ENCODE measurements at regions not wholly inside any gene's neighbourhood (a gene's known extent, or its start where the extent isn't known, plus 50 kb on each side); places are given as distances from the start of the nearest gene placed in this dataset.
"Not testable (repeated sequence)": the region's sequence is repeated elsewhere in the genome, so short reads cannot be mapped to it uniquely, and the experiment has no call there.

DNA sequence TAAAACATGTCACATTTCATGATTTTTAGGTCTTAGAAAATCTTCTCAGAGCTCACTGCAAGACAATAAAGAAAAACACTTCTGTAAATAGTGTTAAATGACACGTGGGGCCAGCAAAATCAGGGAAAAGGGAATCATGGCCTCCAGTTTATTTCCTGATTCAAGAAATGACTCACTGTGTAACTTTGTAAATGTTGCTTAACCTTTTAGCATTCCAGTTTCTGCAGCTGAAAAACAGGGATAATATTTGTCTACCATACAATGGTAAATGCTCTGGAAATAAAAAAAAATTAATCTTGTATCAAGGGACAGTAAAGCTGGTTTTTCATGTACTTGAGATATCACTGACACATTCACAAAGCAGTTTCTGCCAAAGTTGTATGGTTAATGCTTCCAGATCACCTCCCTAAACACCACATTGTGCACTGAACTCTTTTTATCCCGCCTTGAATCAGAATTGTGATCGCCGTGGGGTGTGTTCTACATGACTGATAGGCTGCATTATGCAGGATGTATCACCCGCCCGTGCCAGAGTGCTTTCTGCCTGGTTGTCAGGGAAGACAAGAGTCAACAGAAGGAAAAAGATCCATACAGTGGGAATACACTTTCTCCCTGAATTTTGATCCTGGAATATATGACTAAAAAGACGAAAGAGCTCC, 238.8 kb downstream of the IKZF2 start:
- DNase-seq = no peak

DNA sequence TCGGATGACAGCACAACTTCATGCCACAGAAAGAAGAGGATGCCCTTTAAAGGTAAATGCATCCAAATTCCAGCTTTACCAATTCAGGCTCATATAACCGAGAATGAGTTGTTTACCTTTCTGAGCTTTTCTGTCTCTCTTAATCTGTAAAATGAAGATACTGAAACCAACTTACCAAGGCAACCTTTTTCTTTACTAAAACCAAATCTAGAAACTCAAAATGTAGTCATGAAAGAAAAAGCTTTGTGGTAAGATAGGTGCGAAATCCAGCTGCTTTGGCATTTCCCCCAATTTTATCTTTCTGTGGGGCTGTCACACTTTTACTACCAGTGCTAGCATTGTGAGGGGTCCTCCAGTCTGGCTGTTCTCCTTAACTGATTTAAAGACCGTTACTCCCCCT, 240.4 kb downstream of the IKZF2 start:
- no peak for DNase-seq

DNA sequence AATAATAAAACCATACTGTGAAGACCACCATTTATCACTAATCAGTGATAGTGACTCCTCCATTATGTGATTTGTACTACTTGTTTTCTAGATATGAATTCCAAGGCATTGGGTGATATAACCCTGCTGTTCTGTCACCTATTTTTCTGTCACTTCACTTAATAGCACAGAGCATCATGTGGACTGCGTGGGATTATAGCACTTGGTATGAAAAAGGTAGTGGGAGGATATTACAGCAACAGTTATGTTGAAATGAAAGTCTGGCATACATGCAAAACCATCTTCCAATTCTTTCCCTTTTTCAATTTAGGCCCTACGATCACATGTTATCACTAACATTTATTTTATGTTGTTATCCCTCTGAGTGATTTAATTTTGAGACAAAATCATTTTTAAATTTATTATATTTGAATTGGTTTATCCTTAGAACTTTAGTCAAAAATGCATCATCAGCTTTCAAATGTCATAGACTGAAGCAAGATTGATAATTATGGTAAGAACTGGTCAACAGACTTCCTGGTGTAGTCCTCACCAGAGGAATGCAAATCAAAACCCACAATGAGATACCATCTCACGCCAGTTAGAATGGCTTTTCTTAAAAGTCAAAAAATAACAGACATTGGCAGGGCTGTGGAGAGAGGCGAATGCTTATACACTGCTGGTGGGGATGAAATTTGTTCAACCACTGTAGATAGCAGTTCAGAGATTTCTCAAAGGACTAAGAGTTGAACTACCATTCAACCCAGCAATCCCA, 242.6 kb downstream of the IKZF2 start:
- DNase-seq = no peak

DNA sequence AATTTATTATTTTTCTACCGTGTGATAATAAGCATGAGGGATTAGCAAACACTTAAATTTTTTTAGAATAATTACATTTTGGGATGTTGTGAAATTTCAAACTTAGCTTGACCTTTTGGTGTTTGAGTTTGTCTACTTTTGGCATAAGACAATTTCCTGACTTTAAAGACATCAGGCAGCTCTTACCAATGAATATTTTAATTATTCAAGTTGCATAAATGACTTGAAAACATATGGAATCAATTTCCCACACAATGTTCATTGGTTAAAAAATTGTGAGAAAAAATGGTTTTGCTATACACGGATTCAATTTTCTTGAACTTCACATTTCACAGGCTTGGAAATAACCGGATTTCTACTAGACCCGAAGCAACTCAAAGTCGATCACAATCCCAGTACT, 243.4 kb downstream of the IKZF2 start:
- no peak for DNase-seq

DNA sequence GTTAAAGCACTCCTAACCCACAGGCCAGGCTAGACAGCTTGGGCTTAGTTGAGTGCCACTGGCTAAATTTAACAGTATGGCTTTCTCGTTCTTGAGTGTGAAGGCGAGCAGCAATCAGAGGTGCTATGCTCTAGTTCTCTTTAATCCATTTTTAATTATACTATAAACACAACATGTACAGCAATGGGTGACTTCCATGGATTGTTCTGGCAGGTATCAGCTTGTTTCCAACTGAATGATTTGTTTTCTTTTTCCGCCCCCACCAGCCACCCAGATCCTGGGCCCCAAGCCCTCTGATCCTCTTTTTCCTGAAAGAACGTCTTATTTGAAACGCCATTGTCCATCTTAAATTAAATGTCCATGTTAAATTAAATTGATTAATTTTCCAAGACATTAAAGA, 244.8 kb downstream of the IKZF2 start:
- no peak for DNase-seq

DNA sequence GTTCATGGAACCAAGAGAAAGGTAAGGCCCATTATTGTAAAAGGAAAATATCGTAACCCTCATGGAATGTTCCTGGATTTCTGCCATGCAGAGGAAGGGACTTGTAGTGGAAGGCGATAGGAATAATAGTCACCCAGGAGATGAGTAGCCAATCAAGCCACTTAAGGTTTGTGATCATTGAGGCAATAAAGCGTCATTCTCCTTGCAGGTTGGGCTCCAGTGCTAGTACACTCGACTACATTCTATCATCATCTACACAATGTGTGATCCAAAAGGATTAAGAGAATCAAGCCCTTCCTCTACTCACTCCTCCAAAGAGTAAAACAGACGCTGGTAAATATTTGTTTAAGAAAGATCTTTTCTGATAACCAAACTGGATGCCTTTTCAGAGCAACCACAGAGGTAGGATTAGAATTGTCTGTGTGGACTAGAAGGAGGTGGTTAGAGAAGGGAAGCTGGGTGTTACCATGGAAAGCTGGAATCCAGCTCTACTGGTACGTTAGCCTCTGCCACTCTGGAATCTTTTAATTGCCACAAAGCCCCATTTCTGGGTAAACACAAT, 245.7 kb downstream of the IKZF2 start:
- DNase-seq = no peak

DNA sequence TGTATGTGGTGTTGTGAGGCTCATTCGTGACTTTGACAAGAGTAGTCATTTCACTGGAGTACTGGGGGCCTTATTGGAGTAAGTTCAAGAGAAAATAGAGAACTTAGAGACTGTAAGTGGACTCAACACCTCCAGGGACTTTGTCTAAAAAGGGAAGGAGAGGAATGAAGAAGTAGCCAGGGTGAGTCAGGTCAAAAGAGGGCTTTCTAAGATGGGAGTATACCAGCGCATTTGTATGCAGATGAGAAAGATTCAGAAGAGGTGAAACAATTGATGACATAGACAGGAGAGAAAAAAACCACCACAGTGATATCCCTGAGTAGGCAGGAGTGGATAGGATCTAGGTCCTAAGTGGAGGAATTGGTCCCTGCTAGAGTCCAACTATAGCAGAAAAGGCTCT, 246.8 kb downstream of the IKZF2 start:
- DNase-seq = no peak

DNA sequence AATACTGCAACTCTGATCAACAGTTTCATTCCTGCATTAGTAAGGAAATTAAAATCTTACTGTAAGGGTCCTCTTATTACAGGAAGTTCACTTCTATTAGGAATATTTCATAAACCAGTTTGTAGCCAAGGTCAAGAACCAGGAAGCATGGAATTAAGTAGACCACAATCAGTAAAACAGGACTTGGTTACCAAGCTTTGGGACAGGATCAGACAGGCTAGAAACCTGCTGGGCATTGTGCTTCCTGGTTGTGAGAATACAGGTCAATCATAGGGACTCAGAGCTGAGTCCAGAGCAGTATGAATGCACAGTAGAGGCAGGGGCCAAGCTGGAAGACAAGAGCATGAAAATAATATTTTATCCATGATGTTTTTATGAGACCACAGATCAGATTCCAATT, 248.0 kb downstream of the IKZF2 start:
- no peak for DNase-seq

DNA sequence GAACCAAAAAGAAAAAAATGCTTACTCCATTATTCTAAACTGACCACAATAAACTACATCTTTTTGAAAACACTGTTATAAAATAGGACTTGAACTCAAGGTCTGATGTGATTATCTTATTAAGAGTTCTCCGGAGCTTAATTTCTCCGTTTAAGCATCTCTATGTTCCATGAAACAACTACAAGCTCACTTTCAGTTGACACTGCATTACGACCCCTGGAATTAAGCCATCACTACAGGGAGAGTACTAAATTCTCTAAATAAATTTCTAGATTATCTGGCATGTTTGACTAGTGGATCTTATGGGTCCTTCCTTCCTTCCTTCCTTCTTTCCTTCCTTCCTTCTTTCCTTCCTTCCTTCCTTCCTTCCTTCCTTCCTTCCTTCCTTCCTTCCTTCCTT, 249.0 kb downstream of the IKZF2 start:
- DNase-seq = no peak

DNA sequence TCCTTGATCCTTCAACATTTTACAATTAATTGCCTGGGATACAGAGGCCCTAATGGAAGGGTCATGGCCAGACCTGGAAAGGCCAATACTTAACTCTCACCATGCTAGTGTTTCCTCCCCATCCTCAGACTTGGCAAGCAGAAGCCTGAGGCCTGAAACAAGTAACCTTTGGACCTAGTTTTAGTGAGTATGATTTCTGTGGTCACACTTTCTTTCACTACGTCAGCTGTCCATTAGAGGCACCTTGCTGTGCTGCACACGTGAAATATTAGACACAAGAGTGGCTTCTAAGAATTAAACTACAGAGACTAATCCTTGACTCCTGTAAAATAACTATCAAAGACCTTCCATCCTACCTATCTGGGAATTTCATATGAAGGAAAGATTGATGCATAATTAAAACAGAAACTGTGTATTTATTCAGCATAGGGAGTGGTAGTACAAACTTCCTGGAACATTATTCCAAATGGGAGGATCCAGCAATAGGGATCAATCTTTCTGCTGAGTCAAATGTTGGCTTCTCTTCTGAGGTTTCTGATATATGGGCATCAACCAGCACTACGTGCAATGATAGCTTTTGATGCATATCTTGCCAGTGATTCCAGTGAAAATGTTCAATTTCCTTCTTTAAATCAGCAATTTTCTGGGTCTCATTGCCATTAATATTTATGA, 249.7 kb downstream of the IKZF2 start:
- DNase-seq = no peak

DNA sequence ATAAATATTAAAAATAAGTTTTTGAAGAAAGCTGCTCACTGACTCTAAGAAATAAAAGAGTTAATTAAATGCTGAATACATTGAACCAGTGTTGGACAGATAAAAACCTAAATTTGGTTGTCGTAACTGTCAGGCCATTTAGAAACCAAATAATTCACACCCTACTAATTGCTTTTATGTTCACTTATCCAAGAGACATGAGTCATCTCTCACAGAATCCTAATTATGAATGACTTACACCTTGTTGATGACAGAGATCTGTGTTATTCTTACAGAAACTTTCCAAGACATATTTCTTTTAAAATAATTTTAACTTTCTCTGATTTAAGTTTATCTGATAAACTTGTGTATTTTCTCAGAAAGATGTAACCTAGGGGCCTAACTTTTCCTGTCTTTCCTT, 250.7 kb downstream of the IKZF2 start:
- no peak for DNase-seq

DNA sequence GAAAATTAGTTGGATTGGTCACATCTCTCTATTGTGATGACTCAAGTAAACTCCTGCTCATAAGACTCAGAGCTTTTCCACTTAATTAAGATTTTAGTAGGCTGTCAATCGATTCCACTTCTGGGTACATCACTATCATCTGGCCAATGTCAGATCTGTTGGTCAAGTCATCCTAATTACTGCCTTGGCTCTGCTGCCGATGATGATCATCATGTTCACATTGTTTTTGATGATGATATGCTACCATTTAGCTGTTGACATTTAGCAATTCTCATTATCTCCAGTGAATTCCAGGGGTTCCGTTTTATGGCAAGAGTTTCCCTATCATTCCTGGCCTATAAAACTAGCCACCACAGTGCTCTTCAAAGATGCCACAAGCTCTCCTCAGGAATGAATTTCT, 253.4 kb downstream of the IKZF2 start:
- no peak for DNase-seq

DNA sequence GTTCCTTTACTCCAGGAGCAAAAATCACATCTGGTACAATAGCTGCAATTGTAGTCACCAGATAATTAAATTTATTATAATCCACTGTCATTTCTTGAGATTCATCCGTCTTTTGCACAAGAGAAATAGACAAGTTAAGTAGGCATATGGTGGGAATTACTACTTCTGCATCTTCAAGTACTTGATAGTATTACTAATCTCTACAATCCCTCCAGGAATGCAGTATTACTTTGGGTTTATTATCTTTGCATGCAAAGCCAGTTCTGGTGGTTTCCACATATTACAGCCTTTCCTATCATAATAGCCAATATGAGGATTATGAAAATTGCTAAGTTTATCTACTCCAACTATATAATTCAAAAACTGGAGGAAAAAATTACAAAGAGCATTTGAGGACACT, 254.1 kb downstream of the IKZF2 start:
- DNase-seq = no peak

DNA sequence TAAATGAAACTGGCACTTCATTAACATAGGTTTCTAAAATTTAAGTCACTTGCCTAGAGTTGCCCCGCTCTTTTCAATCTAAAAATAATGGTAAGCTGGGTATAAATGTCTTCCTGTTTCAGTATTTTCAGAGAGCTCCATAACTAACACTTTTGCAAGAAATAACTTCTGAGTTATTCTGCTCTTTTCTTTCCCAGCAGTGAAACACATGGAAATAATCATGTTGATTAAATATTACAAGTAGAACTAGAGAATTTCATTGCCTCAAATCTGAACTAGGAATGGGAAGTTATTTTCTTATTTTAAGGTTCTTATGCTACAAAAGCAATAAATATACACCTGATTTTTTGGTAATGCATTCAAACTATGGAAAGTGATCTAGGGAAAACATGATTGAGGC, 257.4 kb downstream of the IKZF2 start:
- no peak for DNase-seq

DNA sequence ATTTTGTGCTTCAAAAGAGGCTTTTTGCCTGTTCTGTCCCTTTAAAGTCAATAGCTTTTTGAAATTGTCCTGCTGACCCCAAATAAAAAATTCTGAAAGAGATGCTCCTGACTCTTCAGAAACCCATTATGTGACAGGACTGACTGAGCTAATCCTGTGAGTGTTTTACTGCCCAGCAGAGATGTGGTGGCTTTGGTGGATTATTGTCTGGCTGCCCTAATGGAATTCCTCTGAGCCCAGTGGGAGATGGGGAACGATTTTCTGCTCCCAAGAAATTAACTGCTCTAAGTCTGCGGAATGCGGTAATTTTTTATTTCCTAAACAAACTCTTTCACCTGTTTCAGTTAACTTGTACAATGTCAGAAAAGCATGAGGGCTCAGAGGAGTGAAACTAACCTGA, 258.2 kb downstream of the IKZF2 start:
- DNase-seq = no peak

DNA sequence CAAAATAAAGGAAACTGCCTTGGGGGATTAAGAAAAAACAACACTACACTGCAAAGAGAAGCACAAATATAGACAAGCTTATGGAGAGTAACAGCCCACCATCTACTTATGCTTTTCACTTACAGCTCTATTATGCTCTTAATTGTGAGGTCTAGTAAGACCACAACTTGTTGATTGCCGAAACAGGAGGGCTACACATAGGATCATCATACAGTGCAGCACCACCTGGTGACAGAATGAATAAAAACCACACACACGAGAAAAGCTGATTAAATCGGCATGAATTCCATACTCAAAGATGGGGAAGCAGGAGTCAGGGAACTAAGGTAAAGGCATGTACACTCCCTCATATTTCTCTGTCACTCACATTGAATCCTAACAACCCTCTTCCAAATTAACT, 259.2 kb downstream of the IKZF2 start:
- DNase-seq = peak; percentile 21

DNA sequence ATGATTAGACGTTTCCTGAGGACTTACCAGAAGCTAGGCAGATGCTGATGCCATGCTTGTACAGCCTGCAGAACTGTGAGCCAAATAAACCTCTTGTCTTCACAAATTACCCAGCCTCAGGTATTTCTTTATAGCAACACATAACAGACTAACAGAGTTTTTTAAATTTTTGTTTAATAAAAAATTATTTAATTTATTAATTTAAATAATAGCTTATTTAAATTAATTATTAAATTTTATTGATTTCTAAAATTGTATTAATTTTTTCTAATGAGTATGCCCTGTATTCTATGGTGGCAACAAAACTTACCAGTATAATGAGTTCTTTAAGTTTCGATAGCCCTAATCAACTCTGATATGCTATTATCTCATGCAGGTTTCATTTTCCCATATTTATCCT, 259.8 kb downstream of the IKZF2 start:
- DNase-seq = no peak

DNA sequence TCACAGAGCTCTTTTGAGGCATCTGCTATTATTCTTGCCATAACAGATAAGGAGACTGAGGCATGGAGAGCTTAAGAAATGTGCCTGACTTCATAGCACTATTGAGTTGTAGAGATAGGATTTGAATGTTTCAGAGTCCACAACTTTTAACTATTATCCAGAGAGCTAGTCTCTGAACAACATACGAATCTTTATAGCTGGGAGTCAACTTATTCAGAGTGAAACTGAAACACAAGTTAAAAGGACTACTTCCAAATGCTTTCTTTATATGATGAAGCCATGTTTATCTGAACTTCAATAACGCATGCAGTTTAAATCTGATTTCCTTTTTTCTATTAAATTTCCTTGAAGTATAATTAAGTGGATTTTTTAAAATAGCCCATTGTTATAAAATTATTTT, 268.8 kb downstream of the IKZF2 start:
- DNase-seq = no peak

DNA sequence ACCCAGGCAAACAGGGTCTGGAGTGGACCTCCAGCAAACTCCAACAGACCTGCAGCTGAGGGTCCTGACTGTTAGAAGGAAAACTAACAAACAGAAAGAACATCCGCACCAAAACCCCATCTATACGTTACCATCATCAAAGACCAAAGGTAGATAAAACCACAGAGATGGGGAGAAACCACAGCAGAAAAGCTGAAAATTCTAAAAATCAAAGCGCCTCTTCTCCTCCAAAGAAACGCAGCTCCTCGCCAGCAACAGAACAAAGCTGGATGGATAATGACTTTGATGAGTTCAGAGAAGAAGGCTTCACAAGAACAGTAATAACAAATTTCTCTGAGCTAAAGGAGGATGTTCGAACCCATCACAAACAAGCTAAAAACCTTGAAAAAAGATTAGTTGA, 274.9 kb downstream of the IKZF2 start:
- not testable (repeated sequence) for DNase-seq

DNA sequence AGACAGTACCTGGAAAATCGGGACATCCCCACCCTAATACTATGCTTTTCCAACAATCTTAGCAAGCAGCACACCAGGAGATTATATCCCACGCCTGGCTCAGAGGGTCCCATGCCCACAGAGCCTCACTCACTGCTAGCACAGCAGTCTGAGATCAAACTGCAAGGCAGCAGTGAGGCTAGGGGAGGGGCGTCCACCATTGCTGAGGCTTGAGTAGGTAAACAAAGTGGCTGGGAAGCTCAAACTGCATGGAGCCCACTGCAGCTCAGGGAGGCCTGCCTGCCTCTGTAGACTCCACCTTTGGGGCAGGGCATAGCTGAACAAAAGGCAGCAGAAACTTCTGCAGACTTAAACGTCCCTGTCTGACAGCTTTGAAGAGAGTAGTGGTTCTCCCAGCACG, 275.5 kb downstream of the IKZF2 start:
- not testable (repeated sequence) for DNase-seq

DNA sequence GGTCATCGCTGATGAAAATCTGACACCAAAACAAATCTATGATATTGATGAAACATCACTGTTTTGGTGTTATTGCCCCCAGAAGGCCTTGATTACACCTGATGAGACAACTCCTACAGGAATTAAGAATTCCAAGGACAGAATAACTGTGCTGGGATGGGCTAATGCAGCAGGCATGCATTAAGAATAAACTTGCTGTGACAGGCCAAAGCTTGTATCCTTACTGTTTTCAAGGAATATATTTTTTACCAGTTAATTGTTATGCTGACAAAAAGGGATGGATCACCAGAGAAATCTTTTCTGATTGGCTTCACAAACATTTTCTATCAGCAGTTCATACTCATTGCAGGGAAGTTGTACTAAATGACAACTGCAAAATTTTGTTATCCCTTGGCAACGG, 278.2 kb downstream of the IKZF2 start:
- no peak for DNase-seq

DNA sequence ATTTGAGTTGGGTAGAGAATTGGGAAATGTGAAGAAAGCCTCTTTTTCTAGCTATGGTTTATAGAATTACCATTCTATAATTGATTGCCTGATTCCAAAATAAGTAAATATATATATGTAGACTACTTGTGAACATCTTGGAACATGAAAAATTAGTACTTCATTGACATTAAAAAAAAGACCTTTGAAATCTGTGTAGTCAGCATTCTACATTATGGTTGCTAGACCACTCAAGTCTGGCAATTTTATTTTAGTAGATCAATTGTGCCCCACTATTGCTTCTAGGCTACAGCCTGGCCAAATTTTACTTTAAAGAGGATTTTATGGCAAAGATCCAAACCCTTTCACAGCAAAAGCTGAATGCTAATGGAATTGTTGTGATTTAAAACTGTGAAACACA, 279.8 kb downstream of the IKZF2 start:
- DNase-seq = no peak

DNA sequence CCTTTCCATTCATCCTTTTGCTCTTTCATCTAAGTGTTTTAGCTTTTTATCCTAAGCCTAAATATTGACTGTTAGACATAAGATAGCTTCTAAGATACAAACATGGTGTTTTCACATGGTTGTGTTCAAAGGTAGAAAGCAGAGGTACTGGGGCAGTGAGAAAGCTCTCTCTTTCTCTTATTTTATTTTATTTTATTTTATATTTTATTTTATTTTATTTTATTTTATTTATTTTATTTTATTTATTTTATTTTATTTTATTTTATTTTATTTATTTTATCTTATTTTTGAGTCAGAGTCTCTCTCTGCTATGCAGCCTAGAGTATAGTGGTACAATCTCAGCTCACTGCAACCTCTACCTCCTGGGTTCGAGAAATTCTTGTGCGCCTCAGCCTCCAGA, 287.2 kb downstream of the IKZF2 start:
- DNase-seq = no peak

DNA sequence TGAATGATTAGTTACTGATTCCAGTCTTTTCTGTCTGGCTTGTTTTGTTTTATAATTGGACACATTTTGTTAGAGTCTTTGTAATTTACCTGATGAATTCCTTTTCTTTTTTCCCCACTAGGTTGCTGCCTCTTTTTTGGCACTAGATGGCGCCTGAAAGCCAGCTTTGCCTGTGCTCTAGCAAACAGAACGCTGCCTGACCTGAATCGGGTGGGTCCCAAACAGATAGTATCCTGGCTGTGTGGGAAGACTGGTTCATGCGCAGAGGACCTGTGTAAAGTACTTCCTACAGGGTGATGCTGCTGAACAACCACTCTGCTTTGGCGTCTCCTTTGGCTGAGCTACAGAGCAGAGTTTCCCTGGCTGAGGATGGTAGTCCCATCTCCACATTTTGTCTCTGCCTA, 288.2 kb downstream of the IKZF2 start:
- peak; percentile 53 for DNase-seq

All from RPMI8226 (cell line).